ENCODE measurements at regions not wholly inside any gene's neighbourhood (a gene's known extent, or its start where the extent isn't known, plus 50 kb on each side); places are given as distances from the start of the nearest gene placed in this dataset.

- H3K4me3 ChIP-seq (ENCODE audit: low read depth in 1 of 3, low read length in 3 of 3) = no peak overlapping the region
- H3K27me3 ChIP-seq (ENCODE audit: control insufficient read depth in 4 of 4, insufficient read depth in 4 of 4, low read length in 3 of 4) = no peaks in the 10 kb centered on the region
- TF ChIP-seq REST (IDR thresholded peaks at IDR 0.05) (no peak), HNF4G (IDR thresholded peaks at IDR 0.05) (no peak), HNF4A (conservative IDR thresholded peaks at IDR 0.05) (no peak), MAX (IDR thresholded peaks at IDR 0.05) (no peak), FOXA1 (IDR thresholded peaks at IDR 0.05) (no peak), RAD21 (IDR thresholded peaks at IDR 0.05) (no peak), NR2F2 (IDR thresholded peaks at IDR 0.05) (no peak), TAF1 (conservative IDR thresholded peaks at IDR 0.05) (no peak), EGR1 (IDR thresholded peaks at IDR 0.05; ENCODE audit: low read depth in 2 of 2) (no peak), ZBTB33 (IDR thresholded peaks at IDR 0.05) (no peak), CTCF (IDR thresholded peaks at IDR 0.05; ENCODE audit: low read depth, low read length, missing input control) (no peak), RXRA (IDR thresholded peaks at IDR 0.05) (no peak), YY1 (IDR thresholded peaks at IDR 0.05) (no peak)
- H3K9ac ChIP-seq (ENCODE audit: low read depth in 1 of 2, low read length in 2 of 2) = no peak overlapping the region
- WGBS = 79% methylated on average over 3 of the region's 3 CpGs
- no peaks in the 10 kb centered on the region for H3K36me3 ChIP-seq (ENCODE audit: control insufficient read depth in 4 of 4, insufficient read depth in 3 of 4, low read depth in 1 of 4, low read length in 3 of 4)
- no peaks in the 10 kb centered on the region for H3K9me3 ChIP-seq (ENCODE audit: control insufficient read depth in 4 of 4, low read length in 3 of 4)
- no peaks in the 10 kb centered on the region for H3K4me1 ChIP-seq (ENCODE audit: control insufficient read depth in 4 of 4, insufficient read depth in 4 of 4, low read length in 3 of 4)
- no peak overlapping the region for H3K27ac ChIP-seq (ENCODE audit: low read depth in 1 of 2, low read length in 2 of 2)
- DNase-seq (ENCODE audit: low spot score) = no peak
Measured at GRCh38 chr12:118690506-118690905, 290.8 kb upstream of the SRRM4 start.

- H3K9me3 ChIP-seq (ENCODE audit: control insufficient read depth in 4 of 4, low read length in 3 of 4) = no peaks in the 10 kb centered on the region
- no peaks in the 10 kb centered on the region for H3K27me3 ChIP-seq (ENCODE audit: control insufficient read depth in 4 of 4, insufficient read depth in 4 of 4, low read length in 3 of 4)
- no peaks in the 10 kb centered on the region for H3K4me1 ChIP-seq (ENCODE audit: control insufficient read depth in 4 of 4, insufficient read depth in 4 of 4, low read length in 3 of 4)
- H3K36me3 ChIP-seq (ENCODE audit: control insufficient read depth in 4 of 4, insufficient read depth in 3 of 4, low read depth in 1 of 4, low read length in 3 of 4) = no peaks in the 10 kb centered on the region
- H3K27ac ChIP-seq (ENCODE audit: low read depth in 1 of 2, low read length in 2 of 2) = no peak overlapping the region
- H3K9ac ChIP-seq (ENCODE audit: low read depth in 1 of 2, low read length in 2 of 2) = no peak overlapping the region
- WGBS = 79% methylated on average over 11 of the region's 11 CpGs
- H3K4me3 ChIP-seq (ENCODE audit: low read depth in 1 of 3, low read length in 3 of 3) = no peak overlapping the region
- TF ChIP-seq YY1 (IDR thresholded peaks at IDR 0.05) (no peak), ZBTB33 (IDR thresholded peaks at IDR 0.05) (no peak), REST (IDR thresholded peaks at IDR 0.05) (no peak), RXRA (IDR thresholded peaks at IDR 0.05) (no peak), SP1 (IDR thresholded peaks at IDR 0.05) (no peak), JUND (IDR thresholded peaks at IDR 0.05) (no peak)
- no peak for DNase-seq (ENCODE audit: low spot score)
Measured at GRCh38 chr12:118694128-118694775, 287.1 kb upstream of the SRRM4 start.
